ENCODE measurements at regions not wholly inside any gene's neighbourhood (a gene's known extent, or its start where the extent isn't known, plus 50 kb on each side); places are given as distances from the start of the nearest gene placed in this dataset.

- TF ChIP-seq CTCF (IDR thresholded peaks at IDR 0.05; ENCODE audit: poor library complexity) (no peak), EZH2phosphoT487 (IDR thresholded peaks at IDR 0.05; ENCODE audit: low read depth, severe bottlenecking, unreplicated experiment) (no peak)
Observed at GRCh38 chr4:166531703-166532102, 658.7 kb downstream of the TLL1 start.
